Neural cell (in vitro differentiated cells): ENCODE measurements at regions not wholly inside any gene's neighbourhood (a gene's known extent, or its start where the extent isn't known, plus 50 kb on each side); places are given as distances from the start of the nearest gene placed in this dataset.

ENCODE experiments used
- H2AFZ ChIP-seq: fragments of 200-600, 300-800 bp; sonication (generic), shearing (Covaris generic); 2 replicates; pipeline ENCODE4 v1.6.0; 2014; ENCODE audit warnings: low read depth, mild to moderate bottlenecking, antibody characterized with exemption, low read length, moderate library complexity
- H3F3A ChIP-seq: fragments of 200-600 bp; shearing (Covaris generic); 2 replicates; pipeline ENCODE4 v1.6.1; 2016; ENCODE audit warnings: mild to moderate bottlenecking, moderate library complexity, mixed read lengths, antibody characterized with exemption, low read length; ENCODE audit not compliant: insufficient read depth, poor library complexity, severe bottlenecking
- H3K27ac ChIP-seq: fragments of 200-600, 300-800 bp; sonication (generic), shearing (Covaris generic); 2 replicates; pipeline ENCODE4 v1.5.1; 2014; ENCODE audit warnings: mild to moderate bottlenecking, low read length, moderate library complexity
- H3K27me3 ChIP-seq: fragments of 300-800, 200-600 bp; sonication (generic), shearing (Covaris generic); 2 replicates; pipeline ENCODE4 v1.6.0; 2014; ENCODE audit warnings: mild to moderate bottlenecking, low read depth, low read length, moderate library complexity; ENCODE audit not compliant: insufficient read depth
- H3K36me3 ChIP-seq: fragments of 300-800, 200-600 bp; sonication (generic), shearing (Covaris generic); 2 replicates; pipeline ENCODE4 v1.5.1; 2014; ENCODE audit warnings: mild to moderate bottlenecking, antibody characterized with exemption, low read length, moderate library complexity; ENCODE audit not compliant: insufficient read depth
- H3K4me2 ChIP-seq: fragments of 300-800, 200-600 bp; sonication (generic), shearing (Covaris generic); 2 replicates; pipeline ENCODE4 v1.6.0; 2014; ENCODE audit warnings: mild to moderate bottlenecking, low read length
- H3K4me3 ChIP-seq: fragments of 300-800, 200-600 bp; sonication (generic), shearing (Covaris generic); 2 replicates; pipeline ENCODE4 v1.5.1; 2014; ENCODE audit warnings: mild to moderate bottlenecking, low read length, moderate library complexity
- H3K79me2 ChIP-seq: fragments of 200-600 bp; shearing (Covaris generic); replicated peaks from 2 replicates; pipeline ENCODE4 v1.6.0; 2014; ENCODE audit warnings: mild to moderate bottlenecking, low read length, moderate library complexity; ENCODE audit not compliant: insufficient read depth
- H3K9ac ChIP-seq: fragments of 300-800, 200-600 bp; sonication (generic), shearing (Covaris generic); 2 replicates; pipeline ENCODE4 v1.6.1; 2016; ENCODE audit warnings: mild to moderate bottlenecking, low read length, mixed read lengths
- H3K9me2 ChIP-seq: fragments of 200-600 bp; shearing (Covaris generic); 2 replicates; pipeline ENCODE4 v1.6.1; 2016; ENCODE audit warnings: mild to moderate bottlenecking, low read length, mixed read lengths; ENCODE audit not compliant: insufficient read depth
- H3K9me3 ChIP-seq: fragments of 200-600, 300-800 bp; sonication (generic), shearing (Covaris generic); 2 replicates; pipeline ENCODE4 v1.6.1; 2016; ENCODE audit warnings: mild to moderate bottlenecking, mixed run types, low read length, moderate library complexity, mixed read lengths
- H4K20me1 ChIP-seq: fragments of 200-600 bp; shearing (Covaris generic); 2 replicates; pipeline ENCODE4 v1.6.1; 2016; ENCODE audit warnings: mild to moderate bottlenecking, mixed run types; ENCODE audit not compliant: insufficient read depth
- EP300 ChIP-seq: fragments of 450-650 bp; conservative IDR thresholded peaks from 2 replicates; pipeline ENCODE4 v1.6.1; 2014; ENCODE audit warnings: antibody characterized with exemption, mild to moderate bottlenecking, moderate library complexity; ENCODE audit not compliant: poor library complexity, severe bottlenecking
- EZH2 ChIP-seq: fragments of 200-600, 300-800 bp; shearing (Covaris generic), sonication (generic); IDR thresholded peaks from 2 replicates; pipeline ENCODE4 v1.6.1; 2014; ENCODE audit warnings: antibody characterized with exemption, low read length, borderline replicate concordance, mild to moderate bottlenecking; ENCODE audit not compliant: insufficient read depth, poor library complexity, severe bottlenecking
- MXI1 ChIP-seq: fragments of 450-650 bp; conservative IDR thresholded peaks from 2 replicates; pipeline ENCODE4 v1.6.1; 2014; ENCODE audit warnings: antibody characterized with exemption, mild to moderate bottlenecking; ENCODE audit not compliant: poor library complexity, severe bottlenecking
- POLR2AphosphoS5 ChIP-seq: IDR thresholded peaks from 2 replicates; pipeline ENCODE4 v1.6.1; 2012
- RAD21 ChIP-seq: fragments of 450-650 bp; conservative IDR thresholded peaks from 2 replicates; pipeline ENCODE4 v1.6.1; 2014; ENCODE audit warnings: antibody characterized with exemption, mild to moderate bottlenecking, moderate library complexity
- SMC3 ChIP-seq: fragments of 450-650 bp; conservative IDR thresholded peaks from 2 replicates; pipeline ENCODE4 v1.6.1; 2014; ENCODE audit warnings: antibody characterized with exemption, mild to moderate bottlenecking, moderate library complexity; ENCODE audit not compliant: poor library complexity
- TAF1 ChIP-seq: IDR thresholded peaks from 2 replicates; pipeline ENCODE4 v1.6.1; 2012; ENCODE audit warnings: low read depth
- TF ChIP-seq, protein P1 (sequence below): fragments of 450-650 bp; IDR thresholded peaks from 2 replicates; pipeline ENCODE4 v1.5.1; 2014; ENCODE audit warnings: antibody characterized with exemption, mild to moderate bottlenecking, moderate library complexity; ENCODE audit not compliant: poor library complexity, severe bottlenecking
- TF ChIP-seq, protein P2 (sequence below): IDR thresholded peaks from 2 replicates; pipeline ENCODE4 v1.6.1; 2012; ENCODE audit warnings: borderline replicate concordance

DNA sequence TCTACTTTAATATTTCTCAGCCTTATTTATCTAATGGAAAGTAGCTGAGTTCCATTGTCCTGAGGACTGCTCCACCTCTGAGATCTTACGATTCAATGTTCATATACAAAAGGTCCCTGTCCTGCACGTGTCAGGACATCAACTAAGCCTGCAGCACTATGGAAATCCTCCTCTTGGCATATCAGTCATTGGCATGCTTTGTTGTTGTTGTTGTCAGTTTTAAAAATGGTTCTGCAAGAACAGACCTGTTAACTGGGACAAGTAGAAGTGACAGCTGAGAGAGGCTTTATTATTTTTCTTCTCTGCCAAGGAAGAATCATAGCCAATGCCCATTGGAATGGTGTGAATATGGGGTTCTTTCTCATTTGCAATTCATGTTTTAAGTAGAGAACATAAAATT, 450.1 kb upstream of the PKDCC start:
- Histone ChIP-seq H3K9me3 (no peaks in the 10 kb centered on the region), H3K79me2 (no peaks in the 10 kb centered on the region), H3K27ac (no peak overlapping the region), H4K20me1 (no peaks in the 10 kb centered on the region), H2AFZ (no peak overlapping the region), H3K4me2 (no peak overlapping the region), H3K36me3 (no peaks in the 10 kb centered on the region), H3K9ac (no peak overlapping the region), H3K4me3 (no peak overlapping the region), H3K27me3 (no peaks in the 10 kb centered on the region), H3F3A (no peaks in the 10 kb centered on the region), H3K9me2 (no peaks in the 10 kb centered on the region)
- TF ChIP-seq POLR2AphosphoS5 (peak; percentile 20), EP300 (peak; percentile 77), TAF1 (no peak)
- TF ChIP-seq, protein P1, sequence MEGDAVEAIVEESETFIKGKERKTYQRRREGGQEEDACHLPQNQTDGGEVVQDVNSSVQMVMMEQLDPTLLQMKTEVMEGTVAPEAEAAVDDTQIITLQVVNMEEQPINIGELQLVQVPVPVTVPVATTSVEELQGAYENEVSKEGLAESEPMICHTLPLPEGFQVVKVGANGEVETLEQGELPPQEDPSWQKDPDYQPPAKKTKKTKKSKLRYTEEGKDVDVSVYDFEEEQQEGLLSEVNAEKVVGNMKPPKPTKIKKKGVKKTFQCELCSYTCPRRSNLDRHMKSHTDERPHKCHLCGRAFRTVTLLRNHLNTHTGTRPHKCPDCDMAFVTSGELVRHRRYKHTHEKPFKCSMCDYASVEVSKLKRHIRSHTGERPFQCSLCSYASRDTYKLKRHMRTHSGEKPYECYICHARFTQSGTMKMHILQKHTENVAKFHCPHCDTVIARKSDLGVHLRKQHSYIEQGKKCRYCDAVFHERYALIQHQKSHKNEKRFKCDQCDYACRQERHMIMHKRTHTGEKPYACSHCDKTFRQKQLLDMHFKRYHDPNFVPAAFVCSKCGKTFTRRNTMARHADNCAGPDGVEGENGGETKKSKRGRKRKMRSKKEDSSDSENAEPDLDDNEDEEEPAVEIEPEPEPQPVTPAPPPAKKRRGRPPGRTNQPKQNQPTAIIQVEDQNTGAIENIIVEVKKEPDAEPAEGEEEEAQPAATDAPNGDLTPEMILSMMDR = no peak

DNA sequence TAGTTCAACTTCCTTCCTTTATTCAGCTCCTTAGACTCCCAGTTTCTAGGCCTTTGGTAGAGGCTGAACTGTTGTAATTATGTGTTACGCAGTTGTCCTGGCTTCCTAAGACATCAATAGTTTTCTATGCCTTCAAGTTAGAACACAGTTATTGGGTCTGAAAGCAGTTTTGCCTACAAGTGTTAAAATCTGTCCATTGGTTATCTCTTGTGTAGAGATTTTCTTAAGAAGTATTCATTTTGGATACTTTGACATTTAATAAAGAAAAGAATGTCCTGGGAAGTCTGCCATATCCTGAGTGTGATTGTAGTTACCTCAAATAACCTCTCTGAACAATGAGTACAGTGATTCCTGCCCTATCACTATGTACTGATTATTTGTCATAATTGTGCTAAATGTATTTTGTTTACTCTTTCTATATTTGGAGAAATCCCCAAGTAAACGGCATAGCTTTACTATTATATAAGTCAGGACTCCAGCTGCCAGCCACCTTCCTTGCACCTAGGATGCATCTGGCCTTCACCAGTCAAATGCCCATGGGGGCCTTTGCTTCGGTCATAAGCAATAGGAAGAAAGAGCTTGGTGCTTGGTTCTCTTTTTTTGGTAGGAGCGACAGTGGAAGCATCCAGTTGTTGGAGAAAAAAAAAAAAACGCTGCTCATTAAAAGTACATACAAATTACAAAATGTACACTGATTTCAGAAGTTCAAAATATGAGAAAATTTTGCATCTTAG, 449.5 kb upstream of the PKDCC start:
- Histone ChIP-seq H3K4me3 (no peak overlapping the region), H3K27ac (no peak overlapping the region), H3K9ac (no peak overlapping the region), H4K20me1 (no peaks in the 10 kb centered on the region), H3K9me3 (no peaks in the 10 kb centered on the region), H3K9me2 (no peaks in the 10 kb centered on the region), H3K79me2 (no peaks in the 10 kb centered on the region), H3K27me3 (no peaks in the 10 kb centered on the region), H3K4me2 (no peak overlapping the region), H3K36me3 (no peaks in the 10 kb centered on the region), H3F3A (no peaks in the 10 kb centered on the region), H2AFZ (no peak overlapping the region)
- TF ChIP-seq, protein P2, sequence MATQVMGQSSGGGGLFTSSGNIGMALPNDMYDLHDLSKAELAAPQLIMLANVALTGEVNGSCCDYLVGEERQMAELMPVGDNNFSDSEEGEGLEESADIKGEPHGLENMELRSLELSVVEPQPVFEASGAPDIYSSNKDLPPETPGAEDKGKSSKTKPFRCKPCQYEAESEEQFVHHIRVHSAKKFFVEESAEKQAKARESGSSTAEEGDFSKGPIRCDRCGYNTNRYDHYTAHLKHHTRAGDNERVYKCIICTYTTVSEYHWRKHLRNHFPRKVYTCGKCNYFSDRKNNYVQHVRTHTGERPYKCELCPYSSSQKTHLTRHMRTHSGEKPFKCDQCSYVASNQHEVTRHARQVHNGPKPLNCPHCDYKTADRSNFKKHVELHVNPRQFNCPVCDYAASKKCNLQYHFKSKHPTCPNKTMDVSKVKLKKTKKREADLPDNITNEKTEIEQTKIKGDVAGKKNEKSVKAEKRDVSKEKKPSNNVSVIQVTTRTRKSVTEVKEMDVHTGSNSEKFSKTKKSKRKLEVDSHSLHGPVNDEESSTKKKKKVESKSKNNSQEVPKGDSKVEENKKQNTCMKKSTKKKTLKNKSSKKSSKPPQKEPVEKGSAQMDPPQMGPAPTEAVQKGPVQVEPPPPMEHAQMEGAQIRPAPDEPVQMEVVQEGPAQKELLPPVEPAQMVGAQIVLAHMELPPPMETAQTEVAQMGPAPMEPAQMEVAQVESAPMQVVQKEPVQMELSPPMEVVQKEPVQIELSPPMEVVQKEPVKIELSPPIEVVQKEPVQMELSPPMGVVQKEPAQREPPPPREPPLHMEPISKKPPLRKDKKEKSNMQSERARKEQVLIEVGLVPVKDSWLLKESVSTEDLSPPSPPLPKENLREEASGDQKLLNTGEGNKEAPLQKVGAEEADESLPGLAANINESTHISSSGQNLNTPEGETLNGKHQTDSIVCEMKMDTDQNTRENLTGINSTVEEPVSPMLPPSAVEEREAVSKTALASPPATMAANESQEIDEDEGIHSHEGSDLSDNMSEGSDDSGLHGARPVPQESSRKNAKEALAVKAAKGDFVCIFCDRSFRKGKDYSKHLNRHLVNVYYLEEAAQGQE = no peak
- no peak for TF ChIP-seq SMC3
- no peak for TF ChIP-seq POLR2AphosphoS5
- TF ChIP-seq MXI1 = no peak
- no peak for TF ChIP-seq EP300
- TF ChIP-seq TAF1 = no peak
- TF ChIP-seq EZH2 = no peak
- TF ChIP-seq, protein P1 = no peak
- no peak for TF ChIP-seq RAD21
